ENCODE measurements at regions not wholly inside any gene's neighbourhood (a gene's known extent, or its start where the extent isn't known, plus 50 kb on each side); places are given as distances from the start of the nearest gene placed in this dataset.

- no peaks in the 10 kb centered on the region for H3K79me2 ChIP-seq (ENCODE audit: insufficient read depth, low read depth)
- H3K4me2 ChIP-seq: no peak overlapping the region
These were observed 199.8 kb downstream of the SEC16B start for GRCh38 chr1:177770096-177770495.

GRCh38 chr1:177755851-177756560, 213.9 kb downstream of the SEC16B start:
- Histone ChIP-seq H2AFZ (ENCODE audit: low read depth) (no peak overlapping the region), H3K4me2 (no peak overlapping the region), H4K20me1 (ENCODE audit: insufficient read depth) (no peaks in the 10 kb centered on the region), H3K4me1 (ENCODE audit: low read depth, poor library complexity, severe bottlenecking) (no peaks in the 10 kb centered on the region), H3K9ac (no peak overlapping the region), H3K27ac (no peak overlapping the region), H3K27me3 (ENCODE audit: insufficient read depth, low read depth) (no peaks in the 10 kb centered on the region), H3K4me3 (IDR thresholded peaks at IDR 0.05; ENCODE audit: insufficient read depth, low read depth, low read length) (no peak overlapping the region), H3K36me3 (ENCODE audit: insufficient read depth) (no peaks in the 10 kb centered on the region), H3K79me2 (ENCODE audit: insufficient read depth, low read depth) (no peaks in the 10 kb centered on the region)
- TF ChIP-seq, protein P1, sequence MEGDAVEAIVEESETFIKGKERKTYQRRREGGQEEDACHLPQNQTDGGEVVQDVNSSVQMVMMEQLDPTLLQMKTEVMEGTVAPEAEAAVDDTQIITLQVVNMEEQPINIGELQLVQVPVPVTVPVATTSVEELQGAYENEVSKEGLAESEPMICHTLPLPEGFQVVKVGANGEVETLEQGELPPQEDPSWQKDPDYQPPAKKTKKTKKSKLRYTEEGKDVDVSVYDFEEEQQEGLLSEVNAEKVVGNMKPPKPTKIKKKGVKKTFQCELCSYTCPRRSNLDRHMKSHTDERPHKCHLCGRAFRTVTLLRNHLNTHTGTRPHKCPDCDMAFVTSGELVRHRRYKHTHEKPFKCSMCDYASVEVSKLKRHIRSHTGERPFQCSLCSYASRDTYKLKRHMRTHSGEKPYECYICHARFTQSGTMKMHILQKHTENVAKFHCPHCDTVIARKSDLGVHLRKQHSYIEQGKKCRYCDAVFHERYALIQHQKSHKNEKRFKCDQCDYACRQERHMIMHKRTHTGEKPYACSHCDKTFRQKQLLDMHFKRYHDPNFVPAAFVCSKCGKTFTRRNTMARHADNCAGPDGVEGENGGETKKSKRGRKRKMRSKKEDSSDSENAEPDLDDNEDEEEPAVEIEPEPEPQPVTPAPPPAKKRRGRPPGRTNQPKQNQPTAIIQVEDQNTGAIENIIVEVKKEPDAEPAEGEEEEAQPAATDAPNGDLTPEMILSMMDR (conservative IDR thresholded peaks at IDR 0.05; ENCODE audit: low read depth, low read length): no peak

More at GRCh38 chr1:177770096-177770495, 199.8 kb downstream of the SEC16B start:
- H4K20me1 ChIP-seq (ENCODE audit: insufficient read depth): no peaks in the 10 kb centered on the region
- no peak overlapping the region for H3K9ac ChIP-seq
- H2AFZ ChIP-seq (ENCODE audit: low read depth): no peak overlapping the region
- H3K4me1 ChIP-seq (ENCODE audit: low read depth, poor library complexity, severe bottlenecking): no peaks in the 10 kb centered on the region
- H3K4me3 ChIP-seq (IDR thresholded peaks at IDR 0.05; ENCODE audit: insufficient read depth, low read depth, low read length): no peak overlapping the region
- TF ChIP-seq, protein P1 (conservative IDR thresholded peaks at IDR 0.05; ENCODE audit: low read depth, low read length): no peak
- no peak overlapping the region for H3K27ac ChIP-seq
- no peaks in the 10 kb centered on the region for H3K27me3 ChIP-seq (ENCODE audit: insufficient read depth, low read depth)
- no peaks in the 10 kb centered on the region for H3K36me3 ChIP-seq (ENCODE audit: insufficient read depth)

- TF ChIP-seq, protein P1 (conservative IDR thresholded peaks at IDR 0.05; ENCODE audit: low read depth, low read length): no peak
- no peak overlapping the region for H3K4me2 ChIP-seq
These were observed 215.3 kb downstream of the SEC16B start for GRCh38 chr1:177754603-177755002.

GRCh38 chr1:177753655-177754054, 216.2 kb downstream of the SEC16B start:
- H3K79me2 ChIP-seq (ENCODE audit: insufficient read depth, low read depth): no peaks in the 10 kb centered on the region
- no peak overlapping the region for H2AFZ ChIP-seq (ENCODE audit: low read depth)
- no peaks in the 10 kb centered on the region for H4K20me1 ChIP-seq (ENCODE audit: insufficient read depth)
- no peak overlapping the region for H3K4me2 ChIP-seq
- TF ChIP-seq, protein P1 (conservative IDR thresholded peaks at IDR 0.05; ENCODE audit: low read depth, low read length): no peak
- no peaks in the 10 kb centered on the region for H3K4me1 ChIP-seq (ENCODE audit: low read depth, poor library complexity, severe bottlenecking)
- H3K27ac ChIP-seq: no peak overlapping the region
- no peak overlapping the region for H3K9ac ChIP-seq
- no peaks in the 10 kb centered on the region for H3K36me3 ChIP-seq (ENCODE audit: insufficient read depth)
- no peak overlapping the region for H3K4me3 ChIP-seq (IDR thresholded peaks at IDR 0.05; ENCODE audit: insufficient read depth, low read depth, low read length)
- H3K27me3 ChIP-seq (ENCODE audit: insufficient read depth, low read depth): no peaks in the 10 kb centered on the region

More at GRCh38 chr1:177754603-177755002, 215.3 kb downstream of the SEC16B start:
- H3K4me3 ChIP-seq (IDR thresholded peaks at IDR 0.05; ENCODE audit: insufficient read depth, low read depth, low read length): no peak overlapping the region
- no peaks in the 10 kb centered on the region for H3K27me3 ChIP-seq (ENCODE audit: insufficient read depth, low read depth)
- no peak overlapping the region for H2AFZ ChIP-seq (ENCODE audit: low read depth)
- no peaks in the 10 kb centered on the region for H3K36me3 ChIP-seq (ENCODE audit: insufficient read depth)
- no peaks in the 10 kb centered on the region for H4K20me1 ChIP-seq (ENCODE audit: insufficient read depth)
- no peaks in the 10 kb centered on the region for H3K79me2 ChIP-seq (ENCODE audit: insufficient read depth, low read depth)
- no peak overlapping the region for H3K9ac ChIP-seq
- no peaks in the 10 kb centered on the region for H3K4me1 ChIP-seq (ENCODE audit: low read depth, poor library complexity, severe bottlenecking)
- no peak overlapping the region for H3K27ac ChIP-seq
